ENCODE measurements at regions not wholly inside any gene's neighbourhood (a gene's known extent, or its start where the extent isn't known, plus 50 kb on each side); places are given as distances from the start of the nearest gene placed in this dataset.
"Not testable (repeated sequence)": the region's sequence is repeated elsewhere in the genome, so short reads cannot be mapped to it uniquely, and the experiment has no call there.

DNA sequence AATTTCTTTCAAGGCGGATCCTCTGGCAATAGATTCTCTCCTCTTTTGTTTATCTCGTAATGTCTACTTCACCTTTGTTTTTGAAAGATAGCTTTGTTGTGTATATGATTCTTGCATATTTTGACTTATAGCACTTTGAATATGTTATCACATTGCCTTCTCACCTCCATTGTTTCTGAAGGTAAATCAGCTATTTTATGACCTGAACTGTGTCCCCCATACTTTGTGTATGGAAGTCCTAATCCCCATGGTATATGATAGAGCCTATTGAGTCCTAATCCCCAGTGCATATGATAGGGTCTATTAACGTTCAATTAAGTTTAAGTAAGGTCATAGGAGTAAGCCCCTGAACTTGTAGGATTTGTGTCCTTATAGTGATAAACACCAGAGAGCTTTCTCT lies 910.2 kb upstream of the NUDT12 start:
- Histone ChIP-seq H4K8ac (ENCODE audit: low read depth, low read length) (no peak overlapping the region), H3K4me1 (ENCODE audit: control insufficient read depth, low read depth, low read length) (no peaks in the 10 kb centered on the region), H3K9ac (ENCODE audit: low read length) (no peak overlapping the region), H2BK15ac (replicated peaks; ENCODE audit: low read depth) (no peak overlapping the region), H3K18ac (ENCODE audit: low read length) (no peak overlapping the region), H3K23ac (ENCODE audit: low read length) (no peak overlapping the region), H3K79me1 (ENCODE audit: low read length) (no peaks in the 10 kb centered on the region), H3K56ac (ENCODE audit: low read length) (no peak overlapping the region), H2BK120ac (ENCODE audit: low read depth, low read length) (no peak overlapping the region), H3K27me3 (ENCODE audit: insufficient read depth, low read length, poor library complexity) (no peaks in the 10 kb centered on the region), H3K27ac (ENCODE audit: low read depth, low read length) (no peak overlapping the region), H2AK5ac (ENCODE audit: low read length) (no peak overlapping the region), H3K4me3 (ENCODE audit: low read length) (no peak overlapping the region), H4K5ac (ENCODE audit: low read length) (no peak overlapping the region), H3K36me3 (ENCODE audit: control insufficient read depth, insufficient read depth, low read length) (no peaks in the 10 kb centered on the region), H3K4me2 (ENCODE audit: low read length) (no peak overlapping the region), H3K4ac (ENCODE audit: low read depth, low read length) (no peak overlapping the region), H3K79me2 (ENCODE audit: control insufficient read depth, insufficient read depth, low read length) (no peaks in the 10 kb centered on the region), H2BK5ac (ENCODE audit: low read length) (no peak overlapping the region)
- no CpG with 5 or more reads among the region's 3 CpGs for WGBS (ENCODE audit: extremely low coverage, insufficient coverage, low lambda C conversion rate)
- DNase-seq: no peak

DNA sequence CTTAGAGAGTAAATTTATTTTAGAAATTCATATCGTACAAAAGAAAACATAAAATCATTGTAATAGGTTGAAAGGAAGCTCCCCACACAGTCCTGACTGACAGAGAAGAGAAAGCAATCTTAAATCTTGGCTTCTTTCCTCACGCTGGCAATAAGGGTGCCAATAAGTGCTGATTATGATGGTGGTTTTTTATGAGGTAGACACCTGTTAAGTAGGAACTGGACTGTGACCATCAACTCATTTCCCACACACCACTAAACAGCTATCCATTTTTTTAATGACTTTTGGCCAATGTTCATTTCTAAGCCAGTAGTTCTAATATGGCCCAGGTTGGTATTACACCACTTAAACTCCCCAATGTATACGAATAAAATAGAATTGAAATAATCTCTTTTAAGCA lies 893.5 kb upstream of the NUDT12 start:
- Histone ChIP-seq H2AK5ac (ENCODE audit: low read length) (no peak overlapping the region), H3K36me3 (ENCODE audit: control insufficient read depth, insufficient read depth, low read length) (no peaks in the 10 kb centered on the region), H3K27me3 (ENCODE audit: insufficient read depth, low read length, poor library complexity) (no peaks in the 10 kb centered on the region), H3K79me1 (ENCODE audit: low read length) (no peaks in the 10 kb centered on the region), H3K9ac (ENCODE audit: low read length) (no peak overlapping the region), H3K56ac (ENCODE audit: low read length) (no peak overlapping the region), H3K4me3 (ENCODE audit: low read length) (no peak overlapping the region), H4K5ac (ENCODE audit: low read length) (no peak overlapping the region), H2BK5ac (ENCODE audit: low read length) (no peak overlapping the region), H3K79me2 (ENCODE audit: control insufficient read depth, insufficient read depth, low read length) (no peaks in the 10 kb centered on the region), H3K23ac (ENCODE audit: low read length) (no peak overlapping the region), H2BK120ac (ENCODE audit: low read depth, low read length) (no peak overlapping the region), H4K8ac (ENCODE audit: low read depth, low read length) (no peak overlapping the region), H2BK15ac (replicated peaks; ENCODE audit: low read depth) (no peak overlapping the region), H3K27ac (ENCODE audit: low read depth, low read length) (no peak overlapping the region), H3K4me1 (ENCODE audit: control insufficient read depth, low read depth, low read length) (no peaks in the 10 kb centered on the region), H3K4ac (ENCODE audit: low read depth, low read length) (no peak overlapping the region), H3K4me2 (ENCODE audit: low read length) (no peak overlapping the region), H3K18ac (ENCODE audit: low read length) (no peak overlapping the region)
- no peak for DNase-seq
- no CpG with 5 or more reads among the region's 3 CpGs for WGBS (ENCODE audit: extremely low coverage, insufficient coverage, low lambda C conversion rate)

DNA sequence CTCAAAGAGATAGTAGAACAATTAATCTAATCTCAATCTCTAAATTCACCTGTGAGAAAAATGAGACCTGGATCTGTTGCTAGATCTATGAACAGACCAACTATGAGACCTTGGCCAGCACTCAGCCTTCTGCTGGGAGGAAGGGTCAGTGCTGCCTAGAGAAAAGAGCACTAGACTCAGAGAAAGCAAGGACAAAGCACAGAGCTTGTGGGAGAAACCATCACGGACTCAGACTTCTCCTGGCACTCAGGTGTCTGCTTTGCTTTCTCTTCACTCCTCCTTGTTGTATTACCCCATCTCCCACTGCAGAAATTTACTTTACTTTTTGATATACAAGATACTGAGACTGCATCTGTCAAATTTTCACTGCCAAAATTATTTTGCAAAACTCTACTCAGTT lies 890.0 kb upstream of the NUDT12 start:
- Histone ChIP-seq H3K9ac (ENCODE audit: low read length) (no peak overlapping the region), H3K36me3 (ENCODE audit: control insufficient read depth, insufficient read depth, low read length) (no peaks in the 10 kb centered on the region), H3K4ac (ENCODE audit: low read depth, low read length) (no peak overlapping the region), H3K56ac (ENCODE audit: low read length) (peak overlapping the region; percentile 15), H3K18ac (ENCODE audit: low read length) (no peak overlapping the region), H3K23ac (ENCODE audit: low read length) (no peak overlapping the region), H4K5ac (ENCODE audit: low read length) (no peak overlapping the region), H2BK5ac (ENCODE audit: low read length) (no peak overlapping the region), H3K4me1 (ENCODE audit: control insufficient read depth, low read depth, low read length) (no peaks in the 10 kb centered on the region), H2AK5ac (ENCODE audit: low read length) (no peak overlapping the region), H4K8ac (ENCODE audit: low read depth, low read length) (no peak overlapping the region), H3K79me2 (ENCODE audit: control insufficient read depth, insufficient read depth, low read length) (no peaks in the 10 kb centered on the region), H3K4me3 (ENCODE audit: low read length) (no peak overlapping the region), H2BK15ac (replicated peaks; ENCODE audit: low read depth) (no peak overlapping the region), H3K4me2 (ENCODE audit: low read length) (no peak overlapping the region), H3K27ac (ENCODE audit: low read depth, low read length) (no peak overlapping the region), H3K79me1 (ENCODE audit: low read length) (no peaks in the 10 kb centered on the region), H2BK120ac (ENCODE audit: low read depth, low read length) (no peak overlapping the region), H3K27me3 (ENCODE audit: insufficient read depth, low read length, poor library complexity) (no peaks in the 10 kb centered on the region)
- WGBS (ENCODE audit: extremely low coverage, insufficient coverage, low lambda C conversion rate): no CpG with 5 or more reads among the region's 1 CpG
- DNase-seq: no peak

DNA sequence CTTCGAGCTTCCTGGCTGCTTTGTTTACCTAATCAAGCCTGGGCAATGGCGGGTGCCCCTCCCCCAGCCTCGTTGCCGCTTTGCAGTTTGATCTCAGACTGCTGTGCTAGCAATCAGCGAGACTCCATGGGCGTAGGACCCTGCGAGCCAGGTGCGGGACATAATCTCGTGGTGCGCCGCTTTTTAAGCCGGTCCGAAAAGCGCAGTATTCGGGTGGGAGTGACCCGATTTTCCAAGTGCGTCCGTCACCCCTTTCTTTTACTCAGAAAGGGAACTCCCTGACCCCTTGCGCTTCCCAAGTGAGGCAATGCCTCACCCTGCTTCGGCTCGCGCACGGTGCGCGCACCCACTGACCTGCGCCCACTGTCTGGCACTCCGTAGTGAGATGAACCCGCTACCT lies 889.3 kb upstream of the NUDT12 start:
- H2BK5ac ChIP-seq (ENCODE audit: low read length); H4K5ac ChIP-seq (ENCODE audit: low read length); H3K27me3 ChIP-seq (ENCODE audit: insufficient read depth, low read length, poor library complexity); H2AK5ac ChIP-seq (ENCODE audit: low read length); H3K79me2 ChIP-seq (ENCODE audit: control insufficient read depth, insufficient read depth, low read length); H2BK120ac ChIP-seq (ENCODE audit: low read depth, low read length); H2BK15ac ChIP-seq (replicated peaks; ENCODE audit: low read depth); H4K8ac ChIP-seq (ENCODE audit: low read depth, low read length); H3K79me1 ChIP-seq (ENCODE audit: low read length); H3K18ac ChIP-seq (ENCODE audit: low read length); H3K9ac ChIP-seq (ENCODE audit: low read length); H3K4me1 ChIP-seq (ENCODE audit: control insufficient read depth, low read depth, low read length); H3K23ac ChIP-seq (ENCODE audit: low read length); H3K56ac ChIP-seq (ENCODE audit: low read length); H3K4me2 ChIP-seq (ENCODE audit: low read length); H3K4ac ChIP-seq (ENCODE audit: low read depth, low read length); H3K27ac ChIP-seq (ENCODE audit: low read depth, low read length); H3K36me3 ChIP-seq (ENCODE audit: control insufficient read depth, insufficient read depth, low read length); H3K4me3 ChIP-seq (ENCODE audit: low read length); DNase-seq: not testable (repeated sequence)
- no CpG with 5 or more reads among the region's 28 CpGs for WGBS (ENCODE audit: extremely low coverage, insufficient coverage, low lambda C conversion rate)

DNA sequence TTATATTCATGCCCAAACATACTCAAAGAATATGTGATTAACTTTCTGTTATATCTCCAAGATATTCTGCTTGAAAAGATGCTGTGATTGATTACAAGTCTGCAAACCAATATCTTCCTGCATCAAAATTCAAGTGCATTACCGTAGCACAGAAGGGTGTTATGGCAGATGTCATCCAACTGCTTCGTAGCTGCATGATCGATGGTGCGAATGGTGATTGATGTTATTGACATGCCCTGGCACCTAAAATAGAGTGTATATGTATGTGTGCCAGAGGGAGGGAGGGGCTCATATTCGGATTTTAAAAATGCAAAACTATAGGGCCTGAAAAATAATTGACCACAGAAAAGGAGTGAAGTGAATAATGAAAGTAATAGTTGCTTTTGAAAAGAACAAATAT lies 882.1 kb upstream of the NUDT12 start:
- H3K4me2 ChIP-seq (ENCODE audit: low read length): no peak overlapping the region
- no peak overlapping the region for H3K18ac ChIP-seq (ENCODE audit: low read length)
- H2BK15ac ChIP-seq (replicated peaks; ENCODE audit: low read depth): no peak overlapping the region
- H3K56ac ChIP-seq (ENCODE audit: low read length): no peak overlapping the region
- no peak overlapping the region for H3K9ac ChIP-seq (ENCODE audit: low read length)
- H3K36me3 ChIP-seq (ENCODE audit: control insufficient read depth, insufficient read depth, low read length): no peaks in the 10 kb centered on the region
- no peaks in the 10 kb centered on the region for H3K4me1 ChIP-seq (ENCODE audit: control insufficient read depth, low read depth, low read length)
- no peak overlapping the region for H2AK5ac ChIP-seq (ENCODE audit: low read length)
- no peaks in the 10 kb centered on the region for H3K27me3 ChIP-seq (ENCODE audit: insufficient read depth, low read length, poor library complexity)
- no peak overlapping the region for H4K8ac ChIP-seq (ENCODE audit: low read depth, low read length)
- no peak for DNase-seq
- H2BK5ac ChIP-seq (ENCODE audit: low read length): no peak overlapping the region
- no peaks in the 10 kb centered on the region for H3K79me1 ChIP-seq (ENCODE audit: low read length)
- H3K4me3 ChIP-seq (ENCODE audit: low read length): no peak overlapping the region
- H3K4ac ChIP-seq (ENCODE audit: low read depth, low read length): no peak overlapping the region
- H3K27ac ChIP-seq (ENCODE audit: low read depth, low read length): no peak overlapping the region
- no CpG with 5 or more reads among the region's 5 CpGs for whole genome bisulfite sequencing (ENCODE audit: extremely low coverage, insufficient coverage, low lambda C conversion rate)
- H3K79me2 ChIP-seq (ENCODE audit: control insufficient read depth, insufficient read depth, low read length): no peaks in the 10 kb centered on the region
- H3K23ac ChIP-seq (ENCODE audit: low read length): no peak overlapping the region
- H2BK120ac ChIP-seq (ENCODE audit: low read depth, low read length): no peak overlapping the region
- H4K5ac ChIP-seq (ENCODE audit: low read length): no peak overlapping the region

DNA sequence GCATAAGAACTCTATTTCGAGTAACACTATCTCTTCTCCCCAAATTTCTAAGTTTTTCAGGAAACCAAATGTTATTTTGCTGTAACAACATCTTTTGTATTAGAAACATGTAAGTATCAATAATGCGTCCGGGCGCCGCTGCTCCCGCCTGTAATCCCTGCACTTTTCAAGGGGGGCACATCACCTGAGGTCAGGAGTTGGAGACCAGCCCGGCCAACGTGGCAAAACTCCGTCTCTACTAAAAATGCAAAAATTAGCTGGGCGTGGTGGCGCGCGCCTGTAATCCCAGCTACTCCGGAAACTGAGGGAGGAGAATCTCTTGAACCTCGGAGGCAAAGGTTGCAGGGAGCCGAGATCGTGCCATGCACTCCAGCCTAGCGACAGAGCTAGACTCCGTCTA lies 881.1 kb upstream of the NUDT12 start:
- Histone ChIP-seq H3K36me3 (ENCODE audit: control insufficient read depth, insufficient read depth, low read length) (no peaks in the 10 kb centered on the region), H3K4ac (ENCODE audit: low read depth, low read length) (no peak overlapping the region), H3K27ac (ENCODE audit: low read depth, low read length) (no peak overlapping the region), H3K79me1 (ENCODE audit: low read length) (no peaks in the 10 kb centered on the region), H2BK120ac (ENCODE audit: low read depth, low read length) (no peak overlapping the region), H2BK5ac (ENCODE audit: low read length) (no peak overlapping the region), H3K18ac (ENCODE audit: low read length) (no peak overlapping the region), H3K56ac (ENCODE audit: low read length) (no peak overlapping the region), H3K9ac (ENCODE audit: low read length) (no peak overlapping the region), H2AK5ac (ENCODE audit: low read length) (no peak overlapping the region), H3K4me3 (ENCODE audit: low read length) (no peak overlapping the region), H3K4me1 (ENCODE audit: control insufficient read depth, low read depth, low read length) (no peaks in the 10 kb centered on the region), H3K23ac (ENCODE audit: low read length) (no peak overlapping the region), H2BK15ac (replicated peaks; ENCODE audit: low read depth) (no peak overlapping the region), H3K4me2 (ENCODE audit: low read length) (no peak overlapping the region), H4K5ac (ENCODE audit: low read length) (no peak overlapping the region), H3K27me3 (ENCODE audit: insufficient read depth, low read length, poor library complexity) (no peaks in the 10 kb centered on the region), H4K8ac (ENCODE audit: low read depth, low read length) (no peak overlapping the region), H3K79me2 (ENCODE audit: control insufficient read depth, insufficient read depth, low read length) (no peaks in the 10 kb centered on the region)
- WGBS (ENCODE audit: extremely low coverage, insufficient coverage, low lambda C conversion rate): no CpG with 5 or more reads among the region's 19 CpGs
- no peak for DNase-seq
